ENCODE measurements at regions not wholly inside any gene's neighbourhood (a gene's known extent, or its start where the extent isn't known, plus 50 kb on each side); places are given as distances from the start of the nearest gene placed in this dataset.

GRCh38 chr11:95404370-95404769, 173.4 kb upstream of the SESN3 start:
- no peak for TF ChIP-seq CTCF (IDR thresholded peaks at IDR 0.05)
- no peak for TF ChIP-seq POLR2A (IDR thresholded peaks at IDR 0.05)

All from lower leg skin (tissue), 3 donors.